ENCODE measurements at regions not wholly inside any gene's neighbourhood (a gene's known extent, or its start where the extent isn't known, plus 50 kb on each side); places are given as distances from the start of the nearest gene placed in this dataset.

GRCh38 chr2:195396479-195396878 lies 260.5 kb upstream of the SLC39A10 start:
- no peak for DNase-seq

DNA sequence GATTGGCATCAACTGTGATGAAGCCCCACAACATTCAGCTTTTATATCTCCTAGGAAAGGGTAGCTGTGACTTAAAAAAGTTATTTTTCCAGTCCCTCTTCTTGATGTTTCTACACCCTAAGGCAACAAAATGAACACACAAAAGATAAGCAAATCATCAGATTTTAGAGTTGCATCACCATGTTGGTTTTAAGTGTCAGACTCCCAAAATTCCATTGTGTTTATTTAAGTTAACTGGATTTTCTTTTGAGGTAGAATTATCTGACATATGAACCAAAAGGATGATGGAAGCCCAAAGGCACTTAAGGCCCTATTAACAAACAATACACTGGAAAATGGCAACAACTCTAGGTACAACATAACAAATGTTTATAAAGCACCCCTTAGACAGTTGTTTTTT lies 261.7 kb upstream of the SLC39A10 start:
- no peak for DNase-seq

DNA sequence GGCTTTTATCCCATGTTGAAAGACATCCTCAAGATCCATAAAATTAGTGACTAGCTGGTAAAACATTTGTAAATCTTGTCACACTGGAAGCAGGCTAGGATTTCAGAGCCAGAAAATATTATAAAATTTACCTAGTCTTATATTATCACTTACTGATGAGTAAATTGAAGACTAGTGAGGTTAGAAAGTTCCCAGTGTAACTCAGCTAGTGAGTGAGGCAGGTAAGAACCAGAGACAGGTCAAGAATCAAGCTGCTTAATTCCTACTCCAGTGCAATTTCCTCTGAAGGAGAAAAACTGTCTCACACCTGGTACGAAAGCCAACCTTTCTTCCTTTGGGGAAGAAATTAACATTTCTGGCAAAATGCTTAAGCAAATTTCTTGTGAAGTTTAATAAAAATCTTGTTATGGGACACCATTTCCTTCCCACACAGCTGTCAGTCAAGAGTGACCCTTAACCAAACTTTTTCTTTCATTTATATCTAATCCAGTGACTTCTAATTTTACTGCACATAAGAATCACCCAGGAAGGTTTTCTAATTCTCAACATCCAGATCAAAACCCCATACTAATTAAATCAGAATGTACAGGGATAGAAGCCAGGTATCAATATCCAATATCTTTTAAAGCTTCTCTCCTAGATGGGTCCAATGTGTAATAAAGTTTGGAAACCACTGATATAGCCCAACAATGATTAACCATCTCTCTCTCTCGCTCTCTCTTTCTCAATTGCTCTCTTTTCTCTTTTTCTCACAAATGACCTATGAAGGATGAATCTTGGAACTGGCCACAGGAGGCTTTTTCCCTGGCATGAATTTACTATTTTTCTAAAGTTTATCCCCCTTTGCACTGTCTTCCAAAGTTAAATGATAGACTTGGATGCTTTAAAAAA lies 264.3 kb upstream of the SLC39A10 start:
- no peak for DNase-seq

GRCh38 chr2:195390686-195391321 lies 266.2 kb upstream of the SLC39A10 start:
- DNase-seq = no peak

- DNase-seq = no peak
These were observed 269.0 kb upstream of the SLC39A10 start for GRCh38 chr2:195388028-195388427.

GRCh38 chr2:195382186-195382585 lies 274.8 kb upstream of the SLC39A10 start:
- DNase-seq = no peak

DNA sequence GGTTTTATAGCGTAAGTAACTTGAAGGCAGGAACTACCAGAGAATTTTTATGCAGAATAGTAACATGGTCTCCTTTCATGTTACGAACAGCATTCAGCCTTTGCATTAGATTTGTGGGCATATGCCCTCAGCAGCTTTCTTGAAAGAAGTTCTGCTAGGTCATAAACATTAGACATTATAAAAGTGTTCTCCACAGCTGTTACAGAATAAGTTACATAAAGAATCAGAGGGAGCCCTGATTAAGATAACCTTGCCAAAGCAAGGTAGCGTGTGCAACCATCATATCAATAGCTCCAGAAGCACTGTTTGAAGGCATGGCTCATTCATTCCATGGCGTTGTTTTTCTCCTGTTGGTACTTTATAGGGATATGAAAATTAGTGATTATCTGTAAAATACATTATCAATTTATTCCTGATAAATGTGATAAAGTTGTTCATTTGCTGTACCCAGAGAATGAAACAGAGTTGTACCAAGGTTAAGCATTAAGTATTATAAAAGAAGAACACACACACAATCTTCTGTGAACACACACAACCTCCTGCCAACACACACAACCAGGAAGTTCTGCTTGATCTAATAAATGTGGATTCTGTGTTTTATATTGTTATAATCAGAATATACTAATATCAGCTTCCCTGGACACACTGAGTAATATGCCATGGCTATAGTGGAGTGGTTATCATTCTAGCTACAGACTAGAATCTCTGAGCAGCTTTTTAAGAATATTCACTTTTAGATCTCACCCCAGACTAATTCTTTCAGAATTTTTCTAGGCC lies 286.7 kb upstream of the SLC39A10 start:
- DNase-seq = no peak

DNA sequence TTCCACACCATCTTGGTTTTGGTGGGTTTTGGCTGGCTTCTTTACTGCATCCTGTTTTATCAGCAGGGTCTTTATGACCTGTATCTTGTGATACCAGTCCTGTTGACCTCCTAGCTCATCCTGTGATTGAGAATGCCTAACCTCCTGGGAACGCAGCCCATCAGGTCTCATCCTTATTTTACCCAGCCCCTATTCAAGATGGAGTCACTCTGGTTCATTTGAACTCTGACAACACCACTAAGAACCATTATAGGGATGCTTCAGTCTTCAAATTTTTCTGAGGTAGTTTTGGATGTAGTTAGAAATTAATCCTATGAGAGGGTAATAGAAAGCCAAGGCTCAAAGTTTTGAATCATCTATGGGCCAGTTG lies 287.8 kb upstream of the SLC39A10 start:
- no peak for DNase-seq

- DNase-seq = no peak
These were observed 288.5 kb upstream of the SLC39A10 start for GRCh38 chr2:195368249-195369217.

- no peak for DNase-seq
These were observed 289.2 kb upstream of the SLC39A10 start for GRCh38 chr2:195367809-195368208.

DNA sequence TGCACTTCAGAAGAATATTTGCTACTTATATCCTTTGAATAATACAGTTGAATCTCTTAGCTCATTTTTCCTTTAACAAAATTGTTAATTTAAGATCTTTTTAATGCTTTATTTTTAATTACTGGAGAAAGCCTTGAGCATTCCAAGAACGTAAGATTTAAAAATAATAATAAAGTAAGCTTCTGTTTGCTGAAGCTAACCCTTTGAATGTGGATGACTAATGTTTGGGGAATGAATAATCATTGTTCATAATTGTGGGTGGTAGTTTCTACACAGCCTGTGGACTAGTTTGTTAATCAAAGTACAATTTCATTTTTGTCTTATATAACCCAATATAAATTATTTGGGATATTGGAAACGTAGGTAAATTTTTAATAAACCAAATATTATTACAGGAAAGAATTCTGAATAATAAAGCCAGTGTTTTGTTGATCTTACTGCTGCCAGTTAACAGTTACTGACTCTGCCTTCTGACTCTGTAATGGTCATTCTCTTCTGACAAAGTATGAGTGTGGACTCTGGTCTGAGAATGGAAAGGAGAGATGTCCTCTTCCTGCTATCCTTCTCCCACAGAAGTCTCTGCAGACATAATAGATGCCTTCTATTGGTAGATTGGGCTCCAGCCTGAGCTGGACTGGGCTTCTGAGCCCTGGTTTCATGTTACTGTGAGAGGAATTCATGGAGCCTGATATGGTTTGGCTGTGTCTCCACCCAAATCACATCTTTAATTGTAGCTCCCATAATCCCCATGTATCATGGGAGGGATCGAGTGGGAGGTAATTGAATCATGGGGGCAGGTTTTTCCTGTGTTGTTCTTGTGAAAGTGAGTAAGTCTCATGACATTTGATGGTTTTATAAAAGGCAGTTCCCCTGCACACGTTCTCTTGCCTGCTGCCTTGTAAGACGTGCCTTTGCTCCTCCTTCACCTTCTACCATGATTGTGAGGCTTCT lies 292.7 kb upstream of the SLC39A10 start:
- no peak for DNase-seq

DNA sequence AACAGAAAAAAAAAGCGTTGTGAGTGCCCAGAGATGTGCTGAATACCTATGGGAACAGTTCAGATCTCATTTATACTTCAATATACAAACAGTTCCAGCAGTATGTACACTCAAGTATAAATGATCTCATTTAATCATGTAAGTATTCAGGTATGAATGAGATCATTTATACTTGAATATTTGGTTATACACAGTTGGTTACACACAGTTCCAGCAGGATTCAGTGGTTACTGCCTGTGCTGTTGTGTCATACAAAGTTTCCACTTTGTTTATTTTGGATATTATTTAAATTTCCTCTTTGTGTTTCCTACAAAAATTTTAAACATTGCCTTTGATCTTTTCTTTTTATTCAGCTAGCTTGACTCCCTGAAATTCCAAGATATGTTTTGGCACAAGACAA lies 293.5 kb upstream of the SLC39A10 start:
- DNase-seq = no peak

DNA sequence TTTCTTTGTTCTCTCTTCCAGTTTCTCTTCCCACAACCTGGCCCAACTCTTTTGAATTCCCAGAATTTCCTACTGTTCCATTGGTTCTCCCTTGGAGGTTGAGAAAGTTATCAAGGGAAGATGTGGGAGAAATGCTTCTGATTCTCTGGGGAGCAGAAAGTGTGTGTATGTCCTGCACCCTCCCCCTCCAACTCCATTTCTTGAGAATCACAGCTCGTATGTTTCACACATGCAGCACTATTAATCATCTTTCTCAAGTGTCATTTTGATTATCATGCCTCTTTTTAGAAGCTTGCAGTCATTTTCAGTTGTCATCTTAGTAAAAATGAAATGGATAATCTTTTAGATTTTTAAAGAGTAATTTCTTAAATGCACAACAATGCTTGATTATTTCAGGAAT lies 296.8 kb upstream of the SLC39A10 start:
- DNase-seq = no peak

DNA sequence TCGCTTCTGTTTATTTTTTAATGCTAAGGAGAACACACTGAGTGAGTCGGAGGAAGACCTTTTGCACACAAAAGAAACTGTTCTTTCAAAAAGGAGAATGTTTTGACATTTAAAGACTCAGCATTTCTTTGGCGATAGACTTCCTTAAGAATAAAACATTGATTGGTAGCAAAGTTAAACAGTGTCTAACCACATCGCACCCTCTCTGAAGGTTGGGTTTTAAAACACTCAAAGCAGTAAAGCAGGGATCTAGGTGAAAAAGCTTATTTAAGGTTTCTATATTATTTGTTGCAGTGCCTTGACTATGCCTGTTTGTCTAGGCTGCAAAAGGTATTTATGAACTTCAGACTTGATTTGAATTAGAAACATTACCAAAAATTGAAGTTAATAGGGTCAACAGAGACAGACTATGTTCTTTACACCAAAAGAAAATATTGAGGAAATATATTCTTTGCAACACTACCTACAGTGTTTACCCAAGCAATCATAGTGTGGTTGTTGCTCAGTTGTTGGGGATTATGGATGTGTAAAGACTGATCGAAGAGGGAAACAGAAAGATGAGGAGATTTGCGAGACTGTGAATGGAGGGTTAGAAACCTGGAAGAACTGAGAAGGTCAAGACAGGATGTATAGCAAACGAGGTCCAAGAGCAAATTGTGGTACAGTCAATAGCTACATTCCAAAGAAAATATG lies 297.8 kb upstream of the SLC39A10 start:
- no peak for DNase-seq

GRCh38 chr2:195356920-195357440 lies 300.0 kb upstream of the SLC39A10 start:
- DNase-seq = no peak

DNA sequence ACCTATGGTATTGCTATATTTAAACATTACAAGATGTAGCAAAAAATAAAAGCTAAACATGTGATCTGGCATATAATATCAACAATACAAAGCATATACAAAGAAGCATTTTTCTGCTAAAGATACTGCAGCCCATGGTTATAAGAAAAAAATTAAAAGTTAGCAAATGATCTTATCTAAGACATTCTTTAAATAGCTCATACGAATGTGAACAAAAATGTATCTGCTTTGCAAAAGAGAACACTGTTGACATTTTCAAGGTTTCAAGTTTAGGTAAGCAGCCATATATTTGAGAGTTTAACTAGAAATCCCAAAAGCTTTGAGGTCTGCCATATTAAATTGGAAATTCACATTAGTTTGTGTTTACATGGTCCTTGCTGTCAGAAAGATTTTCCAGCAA lies 301.0 kb upstream of the SLC39A10 start:
- no peak for DNase-seq

- DNase-seq = no peak
These were observed 304.4 kb upstream of the SLC39A10 start for GRCh38 chr2:195352581-195352980.

- DNase-seq = no peak
These were observed 313.0 kb upstream of the SLC39A10 start for GRCh38 chr2:195343942-195344530.

- DNase-seq = no peak
These were observed 313.5 kb upstream of the SLC39A10 start for GRCh38 chr2:195343540-195343939.

DNA sequence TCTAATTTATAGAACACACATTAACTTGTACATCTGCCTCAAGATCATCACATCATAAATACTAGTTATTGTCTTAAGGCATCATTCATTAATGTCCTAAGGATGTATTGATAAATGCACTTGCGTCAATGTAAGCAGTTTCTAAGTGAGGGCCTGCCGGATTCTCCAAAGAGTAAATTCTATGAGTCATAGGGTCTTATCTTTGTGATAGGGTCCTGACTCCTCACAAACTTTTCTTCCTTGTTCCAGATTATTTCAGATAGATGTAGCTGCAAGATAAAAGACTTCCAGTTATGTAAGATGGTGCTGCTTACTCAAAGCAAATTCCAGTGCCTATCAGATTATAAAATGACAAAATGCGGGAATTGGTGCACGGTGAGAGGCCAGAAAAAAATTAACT lies 315.0 kb upstream of the SLC39A10 start:
- no peak for DNase-seq
